ENCODE measurements at regions not wholly inside any gene's neighbourhood (a gene's known extent, or its start where the extent isn't known, plus 50 kb on each side); places are given as distances from the start of the nearest gene placed in this dataset.
A peak's percentile ranks its signal among the peaks of the same experiment; 100 is the strongest.

DNA sequence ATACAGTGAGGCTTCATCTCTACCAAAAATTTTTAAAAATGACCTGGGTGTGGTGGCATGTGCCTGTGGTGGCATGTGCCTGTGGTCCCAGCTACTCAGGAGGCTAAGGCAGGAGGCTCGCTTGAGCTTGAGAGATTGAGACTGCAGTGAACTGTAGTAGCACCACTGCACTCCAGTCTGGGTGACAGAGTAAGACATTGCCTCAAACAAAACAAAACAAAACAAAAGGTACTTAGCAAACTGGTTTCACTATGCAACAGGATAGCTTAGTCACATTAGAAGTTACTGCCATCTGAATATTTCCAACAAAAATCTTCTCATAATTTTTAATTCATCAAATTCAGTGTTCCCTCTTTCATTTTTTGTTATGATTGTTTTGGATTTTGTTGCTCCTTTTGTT, 137.9 kb downstream of the QRSL1 start:
- TF ChIP-seq CTCF (IDR thresholded peaks at IDR 0.05) (no peak), POLR2A (IDR thresholded peaks at IDR 0.05) (peak in 1 of 3 donors; percentile 4)
